IgD-negative memory B cell (primary cell): ENCODE measurements at regions not wholly inside any gene's neighbourhood (a gene's known extent, or its start where the extent isn't known, plus 50 kb on each side); places are given as distances from the start of the nearest gene placed in this dataset.
"Not testable (repeated sequence)": the region's sequence is repeated elsewhere in the genome, so short reads cannot be mapped to it uniquely, and the experiment has no call there.

ENCODE experiments used
- H3K27ac Mint-ChIP-seq, 3 donors: one replicate each; pipeline ENCODE4 v1.8.0; 2020 to 2022; ENCODE audit warnings: mild to moderate bottlenecking in 3 of 3, mixed read lengths in 3 of 3, moderate library complexity in 1 of 3
- H3K27me3 Mint-ChIP-seq: one replicate; pipeline ENCODE4 v1.8.0; 2021; ENCODE audit warnings: mixed read lengths
- H3K36me3 Mint-ChIP-seq: one replicate; pipeline ENCODE4 v1.8.0; 2020; ENCODE audit warnings: mild to moderate bottlenecking, mixed read lengths
- H3K4me1 Mint-ChIP-seq, 3 donors: one replicate each; pipeline ENCODE4 v1.8.0; 2020 to 2022; ENCODE audit warnings: mixed read lengths in 3 of 3, mild to moderate bottlenecking in 1 of 3
- H3K4me3 Mint-ChIP-seq, 4 donors: one replicate each; pipeline ENCODE4 v1.8.0; 2020 to 2022; ENCODE audit warnings: mild to moderate bottlenecking in 4 of 4, mixed read lengths in 4 of 4, moderate library complexity in 3 of 4
- H3K9me3 Mint-ChIP-seq, 3 donors: one replicate each; pipeline ENCODE4 v1.8.0; 2020 to 2021; ENCODE audit warnings: mixed read lengths in 3 of 3, mild to moderate bottlenecking in 1 of 3

DNA sequence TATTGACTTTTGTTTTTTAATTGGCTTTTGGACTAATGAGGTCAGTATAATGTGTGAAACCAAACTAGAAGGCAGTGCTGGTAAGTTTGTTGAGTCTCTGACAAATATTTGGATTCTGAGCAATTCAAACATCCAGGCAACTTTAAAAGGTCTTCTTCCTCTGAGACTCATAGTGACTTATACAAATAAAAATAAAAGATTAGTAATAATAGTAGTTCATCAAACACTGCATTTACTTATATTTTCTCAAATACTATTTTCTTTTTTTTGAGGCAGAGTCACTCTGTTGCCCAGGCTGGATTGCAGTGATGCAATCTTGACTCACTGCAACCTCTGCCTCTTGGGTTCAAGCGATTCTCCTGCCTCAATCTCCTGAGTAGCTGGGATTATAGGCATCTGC, 337.9 kb downstream of the DAD1 start:
- H3K4me1 Mint-ChIP-seq, result no peaks in the 10 kb centered on the region
- peaks cover 16% of the 10 kb centered on the region for H3K27me3 Mint-ChIP-seq
- no peak overlapping the region for H3K27ac Mint-ChIP-seq
- no peaks in the 10 kb centered on the region for H3K36me3 Mint-ChIP-seq
- peaks cover 0 to 2% (median 0%) of the 10 kb centered on the region in 3 donors for H3K9me3 Mint-ChIP-seq
- no peak overlapping the region for H3K4me3 Mint-ChIP-seq

DNA sequence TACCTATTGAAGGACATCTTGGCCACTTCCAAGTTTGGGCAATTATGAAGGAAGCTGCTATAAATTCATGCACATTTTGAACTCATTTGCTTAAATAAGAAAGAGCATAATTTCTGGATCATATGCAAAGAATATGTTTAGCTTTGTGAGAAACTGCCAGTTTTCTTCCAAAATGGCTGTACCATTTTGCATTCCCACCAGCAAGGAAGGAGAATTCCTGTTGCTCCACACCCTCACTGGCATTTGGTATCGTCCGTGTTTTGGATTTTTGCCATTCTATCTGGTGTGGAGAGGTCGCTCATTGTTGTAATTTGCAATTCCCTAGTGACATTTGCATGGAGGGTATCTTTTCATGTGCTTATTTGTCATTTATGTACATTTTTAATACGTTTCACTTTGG, 339.3 kb downstream of the DAD1 start:
- Mint-ChIP-seq H3K27me3 (peaks cover 16% of the 10 kb centered on the region), H3K27ac (no peak overlapping the region), H3K36me3 (no peaks in the 10 kb centered on the region), H3K4me3 (no peak overlapping the region), H3K4me1 (no peaks in the 10 kb centered on the region), H3K9me3 (no peaks in the 10 kb centered on the region)

DNA sequence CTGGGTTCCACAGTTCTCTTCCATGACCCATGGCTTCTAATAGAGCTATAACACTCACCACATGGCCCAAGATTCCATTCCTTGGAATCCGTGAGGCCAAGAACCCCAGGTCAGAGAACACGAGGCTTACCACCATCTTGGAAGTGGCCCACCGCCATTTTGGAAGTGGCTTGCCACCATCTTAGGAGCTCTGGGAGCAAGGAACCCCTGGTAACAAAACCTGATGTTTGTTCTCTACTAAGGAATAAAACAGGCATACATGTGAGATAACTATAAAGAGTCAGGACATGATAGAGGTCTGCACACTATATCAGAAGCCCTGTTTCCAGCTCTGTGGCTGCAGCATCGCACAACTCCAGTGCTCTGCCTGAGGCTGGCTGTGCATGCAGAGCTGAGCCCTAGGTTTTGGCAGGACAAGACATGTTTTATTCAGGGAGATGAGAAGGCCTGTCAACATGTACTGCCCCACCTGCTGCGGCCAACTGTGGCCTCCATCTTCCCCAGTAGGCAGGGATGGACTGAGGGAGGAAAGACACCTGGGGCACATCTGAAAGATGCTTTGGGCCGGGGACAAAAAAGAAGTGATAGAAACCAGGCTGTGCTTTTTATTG, 344.9 kb downstream of the DAD1 start:
- no peak overlapping the region for H3K27ac Mint-ChIP-seq
- peaks cover 0 to 3% (median 0%) of the 10 kb centered on the region in 3 donors for H3K9me3 Mint-ChIP-seq
- H3K4me3 Mint-ChIP-seq, result no peak overlapping the region
- peaks cover 3% of the 10 kb centered on the region for H3K36me3 Mint-ChIP-seq
- H3K4me1 Mint-ChIP-seq, result no peaks in the 10 kb centered on the region
- H3K27me3 Mint-ChIP-seq, result peaks cover 10% of the 10 kb centered on the region

DNA sequence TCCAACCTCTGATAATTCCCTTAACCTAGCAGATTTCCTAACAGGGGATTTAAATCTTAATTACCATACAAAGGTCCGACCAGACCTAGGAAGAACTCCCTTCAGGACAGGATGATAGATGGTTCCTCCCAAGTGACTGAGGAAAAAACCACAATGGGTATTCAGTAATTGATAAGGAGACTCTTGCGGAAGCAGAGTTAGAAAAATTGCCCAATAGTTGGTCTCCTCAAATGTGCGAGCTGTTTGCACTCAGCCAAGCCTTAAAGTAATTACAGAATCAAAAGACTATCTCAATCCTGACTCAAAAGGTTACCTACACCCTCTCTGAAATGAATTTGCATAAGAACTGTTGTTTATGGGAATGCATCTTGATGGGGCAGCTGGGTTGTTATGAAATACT, 350.7 kb downstream of the DAD1 start:
- H3K4me1 Mint-ChIP-seq, H3K4me3 Mint-ChIP-seq, H3K27me3 Mint-ChIP-seq, H3K9me3 Mint-ChIP-seq, H3K36me3 Mint-ChIP-seq, H3K27ac Mint-ChIP-seq: not testable (repeated sequence)

DNA sequence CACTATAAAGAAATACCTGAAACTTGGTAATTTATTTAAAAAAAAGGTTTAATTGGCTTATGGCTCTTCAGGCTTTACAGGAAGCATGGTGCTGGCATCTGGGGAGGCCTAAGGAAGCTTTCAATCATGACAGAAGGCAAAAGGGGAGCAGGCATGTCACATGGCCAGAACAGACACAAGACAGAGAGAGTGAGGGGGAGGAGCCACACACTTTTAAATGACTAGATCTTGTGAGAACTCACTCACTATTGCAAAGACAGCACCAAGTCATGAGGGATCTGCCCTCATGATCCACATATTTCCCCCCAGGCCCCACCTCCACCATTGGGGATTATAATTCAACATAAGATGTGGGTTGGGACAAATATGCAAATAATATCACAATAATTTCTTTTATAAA, 355.6 kb downstream of the DAD1 start:
- H3K36me3 Mint-ChIP-seq, result no peaks in the 10 kb centered on the region
- no peak overlapping the region for H3K4me3 Mint-ChIP-seq
- peaks cover 0 to 2% (median 0%) of the 10 kb centered on the region in 3 donors for H3K9me3 Mint-ChIP-seq
- H3K4me1 Mint-ChIP-seq, result peaks cover 8 to 23% (median 14%) of the 10 kb centered on the region in 3 donors
- peaks cover 1% of the 10 kb centered on the region for H3K27me3 Mint-ChIP-seq
- H3K27ac Mint-ChIP-seq, result no peak overlapping the region

DNA sequence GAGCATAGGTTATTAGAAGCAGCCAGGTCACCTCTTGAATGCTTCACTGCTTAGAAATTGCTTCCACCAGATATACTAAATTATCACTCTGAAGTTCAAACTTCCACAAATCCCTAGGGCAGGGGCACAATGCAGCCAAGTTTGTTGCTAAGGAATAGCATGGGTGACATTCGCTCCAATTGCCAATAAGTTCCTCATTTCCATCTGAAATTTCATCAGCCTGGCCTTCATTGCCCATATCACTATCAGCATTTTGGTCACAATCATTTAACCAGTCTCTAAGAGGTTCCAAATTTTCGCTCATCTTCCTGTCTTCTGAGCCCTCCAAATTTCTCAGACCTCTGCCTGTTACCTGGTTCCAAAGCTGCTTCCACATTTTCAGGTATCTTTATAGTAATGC, 356.1 kb downstream of the DAD1 start:
- peaks cover 8 to 23% (median 14%) of the 10 kb centered on the region in 3 donors for H3K4me1 Mint-ChIP-seq
- H3K9me3 Mint-ChIP-seq, result peaks cover 0 to 2% (median 0%) of the 10 kb centered on the region in 3 donors
- H3K27ac Mint-ChIP-seq, result no peak overlapping the region
- H3K4me3 Mint-ChIP-seq, result no peak overlapping the region
- no peaks in the 10 kb centered on the region for H3K36me3 Mint-ChIP-seq
- H3K27me3 Mint-ChIP-seq, result no peaks in the 10 kb centered on the region

DNA sequence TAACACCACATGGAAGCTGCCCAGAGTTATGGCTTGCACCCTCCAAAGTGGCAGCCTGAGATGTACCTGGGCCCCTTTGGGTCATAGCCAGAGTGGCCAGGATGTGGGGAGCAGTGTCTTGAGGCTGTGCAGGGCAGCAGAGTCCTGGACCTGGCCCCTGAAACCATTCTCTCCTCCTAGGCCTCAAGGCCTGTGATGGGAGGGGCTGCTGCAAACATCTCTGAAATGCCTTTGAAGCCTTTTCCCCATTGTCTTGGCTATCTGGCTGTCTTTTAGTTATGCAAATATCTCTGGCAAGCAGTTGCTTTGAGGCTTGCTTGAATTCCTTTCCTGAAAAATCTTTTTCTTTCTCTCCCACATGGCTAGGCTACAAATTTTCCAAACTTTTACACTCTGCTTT, 356.5 kb downstream of the DAD1 start:
- Mint-ChIP-seq H3K27ac (no peak overlapping the region), H3K27me3 (no peaks in the 10 kb centered on the region), H3K4me3 (no peak overlapping the region), H3K4me1 (peaks cover 8 to 23% (median 14%) of the 10 kb centered on the region in 3 donors), H3K36me3 (no peaks in the 10 kb centered on the region), H3K9me3 (peaks cover 0 to 2% (median 0%) of the 10 kb centered on the region in 3 donors)

DNA sequence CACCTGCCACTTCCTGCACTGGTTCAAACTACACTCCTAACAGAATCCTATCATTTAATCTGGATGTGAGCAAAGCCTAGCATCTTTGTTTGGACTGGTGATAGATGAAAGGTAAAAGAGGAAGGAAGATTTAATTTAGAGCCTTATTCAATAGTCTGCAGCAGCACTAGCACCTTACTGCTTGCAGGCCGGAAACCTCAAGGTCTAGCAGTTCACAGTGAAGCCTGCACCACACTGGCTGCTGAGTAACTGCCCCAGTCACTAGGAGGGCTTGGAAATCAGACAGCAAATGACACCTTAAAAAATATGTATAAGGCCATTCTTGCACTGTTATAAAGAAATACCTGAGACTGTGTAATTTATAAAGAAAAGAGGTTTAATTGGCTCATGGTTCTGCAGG, 358.0 kb downstream of the DAD1 start:
- peaks cover 0 to 2% (median 0%) of the 10 kb centered on the region in 3 donors for H3K9me3 Mint-ChIP-seq
- H3K36me3 Mint-ChIP-seq, result no peaks in the 10 kb centered on the region
- peak overlapping the region in 2 of 4 donors; percentile 49 to 54 for H3K4me3 Mint-ChIP-seq

DNA sequence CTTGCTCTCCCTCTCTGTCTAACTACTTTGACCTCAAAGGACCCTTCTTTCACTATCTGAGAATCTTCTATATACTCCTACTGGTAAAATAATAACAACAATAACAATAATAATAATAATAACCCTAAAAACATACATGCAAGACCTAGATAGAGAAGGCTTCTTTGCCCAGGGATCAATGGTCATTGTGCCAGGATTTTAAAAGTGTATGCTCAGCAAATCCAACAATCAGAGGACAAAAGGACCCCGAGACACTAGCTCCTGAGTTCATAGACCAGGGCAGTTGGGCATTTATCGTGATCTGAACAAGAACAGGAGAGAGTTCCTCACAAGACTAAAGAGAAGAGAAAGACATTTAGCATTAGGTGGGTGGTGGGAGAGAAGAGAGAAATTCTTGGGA, 358.5 kb downstream of the DAD1 start:
- H3K27me3 Mint-ChIP-seq, result no peaks in the 10 kb centered on the region
- H3K4me1 Mint-ChIP-seq, result peaks cover 16 to 31% (median 21%) of the 10 kb centered on the region in 3 donors
- peak overlapping the region in 2 of 4 donors; percentile 49 to 54 for H3K4me3 Mint-ChIP-seq
- H3K27ac Mint-ChIP-seq, result no peak overlapping the region
- no peaks in the 10 kb centered on the region for H3K36me3 Mint-ChIP-seq
- H3K9me3 Mint-ChIP-seq, result peaks cover 0 to 2% (median 0%) of the 10 kb centered on the region in 3 donors

More for the DNA sequence above, 358.0 kb downstream of the DAD1 start:
- no peaks in the 10 kb centered on the region for H3K27me3 Mint-ChIP-seq
- H3K27ac Mint-ChIP-seq, result no peak overlapping the region
- peaks cover 15 to 31% (median 21%) of the 10 kb centered on the region in 3 donors for H3K4me1 Mint-ChIP-seq

DNA sequence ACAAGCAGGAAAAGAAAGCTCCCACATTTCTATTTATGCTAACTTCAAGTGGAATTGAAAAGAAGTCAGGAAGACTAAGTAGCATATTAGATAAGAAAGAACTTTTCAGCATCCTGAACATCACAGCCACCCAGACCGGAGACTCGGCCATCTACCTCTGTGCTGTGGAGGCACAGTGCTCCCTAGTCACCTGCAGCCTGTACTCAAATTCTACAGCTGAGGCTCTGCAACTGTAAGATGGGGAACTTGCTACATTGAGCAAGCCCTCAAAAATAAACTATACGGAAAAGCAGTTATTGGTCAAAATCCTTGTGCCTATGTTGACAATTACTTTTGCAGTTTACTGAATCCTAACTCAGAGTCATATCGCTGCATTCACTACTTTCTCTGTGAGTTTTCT, 361.9 kb downstream of the DAD1 start:
- Mint-ChIP-seq H3K9me3 (no peaks in the 10 kb centered on the region), H3K36me3 (no peaks in the 10 kb centered on the region), H3K4me3 (no peak overlapping the region), H3K4me1 (peaks cover 16 to 30% (median 17%) of the 10 kb centered on the region in 3 donors), H3K27ac (peak overlapping the region in 1 of 3 donors; percentile 82), H3K27me3 (no peaks in the 10 kb centered on the region)

DNA sequence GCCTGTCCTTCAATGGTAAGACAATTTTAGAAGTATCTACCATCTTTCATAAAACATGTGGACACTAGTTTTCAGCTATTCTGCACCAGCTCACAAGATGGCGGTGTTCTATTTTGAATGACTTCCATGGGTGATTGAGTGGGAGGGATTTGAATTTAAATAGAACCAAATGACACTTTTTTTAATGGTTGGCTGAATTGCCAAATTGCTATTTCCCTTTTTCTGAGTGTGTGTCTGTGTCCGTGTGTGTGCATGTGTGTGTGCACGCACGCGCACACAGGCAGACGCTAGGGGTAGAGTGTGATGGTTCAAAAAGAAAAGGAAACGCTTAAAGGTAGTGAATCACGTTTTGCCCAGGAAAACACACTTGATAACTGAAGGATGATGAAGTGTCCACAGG, 362.6 kb downstream of the DAD1 start:
- H3K4me3 Mint-ChIP-seq, result peak overlapping the region; percentile 9 to 62 (median 50)
- H3K27me3 Mint-ChIP-seq, result peaks cover 6% of the 10 kb centered on the region
- H3K27ac Mint-ChIP-seq, result peak overlapping the region; percentile 28 to 88 (median 82)
- H3K36me3 Mint-ChIP-seq, result no peaks in the 10 kb centered on the region
- H3K4me1 Mint-ChIP-seq, result peaks cover 15 to 31% (median 18%) of the 10 kb centered on the region in 3 donors
- no peaks in the 10 kb centered on the region for H3K9me3 Mint-ChIP-seq

DNA sequence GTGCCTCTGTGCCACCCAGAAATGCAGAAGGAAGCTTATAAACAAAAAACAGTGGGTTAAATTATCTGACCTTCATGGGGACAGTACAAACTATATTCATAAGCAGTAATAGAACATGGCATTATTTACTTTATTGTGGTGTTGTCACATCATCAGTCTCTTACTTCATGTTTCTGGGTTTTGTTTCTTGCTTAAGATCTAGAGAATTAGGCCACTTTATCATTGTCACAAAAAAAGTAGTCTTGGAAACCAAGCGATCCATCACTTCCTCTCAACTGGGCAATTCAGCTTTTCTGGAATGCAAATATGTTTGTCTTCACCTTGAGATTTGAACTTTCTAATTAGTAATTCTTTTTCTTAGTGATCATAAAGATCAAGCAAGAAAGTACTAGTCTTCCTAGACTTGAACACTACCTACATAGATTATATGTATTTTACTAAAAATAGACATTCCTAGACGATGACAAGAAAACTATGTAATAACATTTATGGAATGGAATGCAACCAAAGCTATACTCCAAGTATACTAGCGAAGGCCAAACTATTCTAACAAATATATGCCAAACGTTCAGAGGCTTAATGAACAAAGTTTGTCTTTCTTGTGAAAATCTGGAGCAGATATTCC, 363.4 kb downstream of the DAD1 start:
- peaks cover 9 to 26% (median 12%) of the 10 kb centered on the region in 3 donors for H3K4me1 Mint-ChIP-seq
- no peak overlapping the region for H3K4me3 Mint-ChIP-seq
- H3K27ac Mint-ChIP-seq, result no peak overlapping the region
- no peaks in the 10 kb centered on the region for H3K36me3 Mint-ChIP-seq
- peaks cover 10% of the 10 kb centered on the region for H3K27me3 Mint-ChIP-seq
- no peaks in the 10 kb centered on the region for H3K9me3 Mint-ChIP-seq

DNA sequence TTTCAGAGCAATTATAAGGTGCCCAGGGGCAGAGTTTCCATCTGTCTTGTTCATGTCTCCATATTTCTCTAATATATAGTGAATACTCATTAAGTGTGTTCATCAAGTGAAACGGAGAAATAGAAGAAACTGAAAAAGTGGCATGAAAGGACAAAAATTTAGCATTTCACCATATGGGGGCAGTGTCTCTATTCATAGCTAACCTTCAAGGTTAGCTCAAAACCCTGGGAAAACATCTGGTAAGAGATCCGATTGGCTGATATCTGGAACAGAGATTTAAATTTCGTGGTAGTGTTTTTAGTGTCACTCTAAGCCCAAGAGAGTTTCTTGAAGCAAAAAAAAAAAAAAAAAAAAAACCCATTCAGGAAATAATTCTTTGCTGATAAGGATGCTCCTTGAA, 367.5 kb downstream of the DAD1 start:
- Mint-ChIP-seq H3K36me3 (no peaks in the 10 kb centered on the region), H3K4me1 (peaks cover 7 to 17% (median 10%) of the 10 kb centered on the region in 3 donors), H3K27ac (peak overlapping the region in 1 of 3 donors; percentile 10), H3K27me3 (peaks cover 16% of the 10 kb centered on the region), H3K4me3 (no peak overlapping the region), H3K9me3 (peaks cover 0 to 4% (median 0%) of the 10 kb centered on the region in 3 donors)

DNA sequence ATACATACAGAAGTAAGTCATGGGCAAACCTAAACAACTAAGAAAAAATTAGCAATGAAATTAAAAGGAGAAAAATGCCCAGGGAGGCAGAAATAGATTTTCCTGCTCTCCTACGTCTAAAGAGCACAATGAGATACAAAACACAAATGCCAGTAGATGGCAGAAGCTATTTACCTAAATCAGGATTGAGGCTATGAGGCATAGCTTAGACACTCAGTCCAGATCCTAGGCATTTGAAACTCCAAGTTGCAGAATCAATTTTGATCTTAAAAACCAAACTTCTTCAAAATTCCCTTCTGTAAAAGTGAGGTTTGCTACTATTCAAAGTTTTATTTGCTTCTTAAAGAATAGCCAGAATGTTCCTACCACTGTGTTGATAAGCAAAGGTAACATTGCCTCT, 368.6 kb downstream of the DAD1 start:
- no peak overlapping the region for H3K27ac Mint-ChIP-seq
- no peak overlapping the region for H3K4me3 Mint-ChIP-seq
- no peaks in the 10 kb centered on the region for H3K36me3 Mint-ChIP-seq

DNA sequence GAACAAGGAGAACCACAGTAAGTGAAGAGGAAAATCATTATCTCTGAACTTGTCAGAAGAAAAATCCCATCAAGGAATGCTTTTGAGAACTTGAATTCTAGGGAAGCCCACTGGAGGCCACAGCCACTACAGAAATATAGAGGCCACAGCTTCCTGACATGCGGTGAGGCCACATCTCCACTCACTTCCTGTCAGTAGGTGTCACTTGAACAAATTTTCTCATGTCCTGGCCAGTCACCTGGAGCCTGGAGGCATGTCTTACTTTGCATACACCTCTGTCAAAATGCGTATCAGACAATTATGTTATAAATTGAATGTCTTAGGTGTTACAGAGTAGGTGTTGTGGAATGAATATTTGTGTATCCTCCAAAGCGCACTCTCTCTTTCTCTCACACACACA, 370.3 kb downstream of the DAD1 start:
- Mint-ChIP-seq H3K9me3 (peaks cover 0 to 4% (median 3%) of the 10 kb centered on the region in 3 donors), H3K4me3 (no peak overlapping the region), H3K36me3 (no peaks in the 10 kb centered on the region), H3K27me3 (peaks cover 25% of the 10 kb centered on the region), H3K4me1 (peaks cover 2 to 11% (median 5%) of the 10 kb centered on the region in 3 donors), H3K27ac (no peak overlapping the region)

More for the DNA sequence above, 368.6 kb downstream of the DAD1 start:
- H3K27me3 Mint-ChIP-seq, result peaks cover 22% of the 10 kb centered on the region
- peaks cover 0 to 4% (median 3%) of the 10 kb centered on the region in 3 donors for H3K9me3 Mint-ChIP-seq
- H3K4me1 Mint-ChIP-seq, result peaks cover 2 to 11% (median 5%) of the 10 kb centered on the region in 3 donors

DNA sequence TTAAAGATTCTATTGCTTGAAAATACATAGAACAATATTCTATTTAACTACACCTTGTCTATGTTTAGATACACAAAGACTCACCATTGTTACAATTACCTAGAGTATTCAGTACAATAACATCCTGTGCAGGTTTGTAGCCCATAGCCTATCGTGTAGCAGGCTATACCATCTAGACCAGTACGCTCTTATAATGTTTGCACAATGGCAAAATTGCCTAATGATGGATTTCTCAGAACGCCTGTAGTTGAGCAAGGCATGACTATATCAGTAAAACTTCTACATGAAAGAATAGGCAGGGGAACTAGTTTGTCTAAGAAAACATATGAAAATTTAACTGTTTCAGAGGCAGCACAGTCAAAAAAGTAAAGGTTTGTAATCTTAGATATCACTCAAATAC, 375.9 kb downstream of the DAD1 start:
- peaks cover 0 to 4% (median 3%) of the 10 kb centered on the region in 3 donors for H3K9me3 Mint-ChIP-seq
- H3K36me3 Mint-ChIP-seq, result no peaks in the 10 kb centered on the region
- H3K4me3 Mint-ChIP-seq, result no peak overlapping the region
- peaks cover 17% of the 10 kb centered on the region for H3K27me3 Mint-ChIP-seq
- no peak overlapping the region for H3K27ac Mint-ChIP-seq
- H3K4me1 Mint-ChIP-seq, result no peaks in the 10 kb centered on the region
